ENCODE measurements at regions not wholly inside any gene's neighbourhood (a gene's known extent, or its start where the extent isn't known, plus 50 kb on each side); places are given as distances from the start of the nearest gene placed in this dataset.

DNA sequence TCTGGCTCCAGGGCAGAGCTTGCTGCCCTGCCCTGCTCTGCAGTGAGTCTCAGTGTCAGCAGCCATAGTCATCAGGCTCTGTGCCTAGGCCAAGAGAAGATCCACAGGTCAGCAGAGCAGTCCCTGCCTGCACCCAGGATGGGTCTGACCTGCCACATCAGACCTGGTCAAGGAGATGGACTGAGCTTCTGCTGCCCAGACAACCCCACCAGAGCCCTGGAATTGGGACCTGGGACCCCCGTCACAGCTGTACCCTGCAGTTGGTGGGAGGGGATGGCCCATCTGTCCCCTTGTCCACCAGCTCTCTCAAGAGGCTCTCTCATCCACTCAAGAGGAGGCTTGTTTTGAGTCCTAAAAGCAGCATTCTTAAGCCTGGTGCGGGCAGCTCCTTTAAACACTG, 142.6 kb downstream of the TFCP2L1 start:
- TF ChIP-seq, protein P1, sequence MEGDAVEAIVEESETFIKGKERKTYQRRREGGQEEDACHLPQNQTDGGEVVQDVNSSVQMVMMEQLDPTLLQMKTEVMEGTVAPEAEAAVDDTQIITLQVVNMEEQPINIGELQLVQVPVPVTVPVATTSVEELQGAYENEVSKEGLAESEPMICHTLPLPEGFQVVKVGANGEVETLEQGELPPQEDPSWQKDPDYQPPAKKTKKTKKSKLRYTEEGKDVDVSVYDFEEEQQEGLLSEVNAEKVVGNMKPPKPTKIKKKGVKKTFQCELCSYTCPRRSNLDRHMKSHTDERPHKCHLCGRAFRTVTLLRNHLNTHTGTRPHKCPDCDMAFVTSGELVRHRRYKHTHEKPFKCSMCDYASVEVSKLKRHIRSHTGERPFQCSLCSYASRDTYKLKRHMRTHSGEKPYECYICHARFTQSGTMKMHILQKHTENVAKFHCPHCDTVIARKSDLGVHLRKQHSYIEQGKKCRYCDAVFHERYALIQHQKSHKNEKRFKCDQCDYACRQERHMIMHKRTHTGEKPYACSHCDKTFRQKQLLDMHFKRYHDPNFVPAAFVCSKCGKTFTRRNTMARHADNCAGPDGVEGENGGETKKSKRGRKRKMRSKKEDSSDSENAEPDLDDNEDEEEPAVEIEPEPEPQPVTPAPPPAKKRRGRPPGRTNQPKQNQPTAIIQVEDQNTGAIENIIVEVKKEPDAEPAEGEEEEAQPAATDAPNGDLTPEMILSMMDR (IDR thresholded peaks at IDR 0.05; ENCODE audit: borderline replicate concordance): no peak
- peaks cover 13% of the 10 kb centered on the region for H3K4me1 ChIP-seq
- intact Hi-C loops (cut with micrococcal nuclease): no loop called here
- no peak overlapping the region for H3K4me3 ChIP-seq
- no peaks in the 10 kb centered on the region for H3K27me3 ChIP-seq (ENCODE audit: low read depth)
- no peaks in the 10 kb centered on the region for H3K36me3 ChIP-seq
- H3K27ac ChIP-seq (replicated peaks): no peak overlapping the region
- DNase-seq: no peak
- peaks cover 4% of the 10 kb centered on the region for H3K9me3 ChIP-seq (replicated peaks)

DNA sequence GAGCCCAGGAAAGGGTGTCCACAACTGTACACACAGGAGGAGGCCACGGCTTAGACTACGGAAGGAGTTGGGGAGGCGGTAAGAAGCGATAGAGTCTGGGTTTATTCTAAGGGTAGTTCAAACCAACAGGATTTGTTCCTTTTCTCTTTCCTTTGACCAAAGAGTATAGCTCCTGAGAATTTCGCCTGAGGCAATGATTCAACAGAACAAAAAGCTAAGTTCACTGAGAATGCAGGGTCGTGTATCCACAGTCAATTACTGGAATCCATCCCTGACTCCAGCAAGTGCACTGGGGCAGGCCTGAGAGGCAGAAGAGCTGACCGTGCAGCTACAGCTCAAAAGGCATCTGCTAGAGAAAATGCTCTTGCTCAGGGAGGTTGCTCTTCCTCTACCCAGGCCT, 140.9 kb downstream of the TFCP2L1 start:
- no peaks in the 10 kb centered on the region for H3K36me3 ChIP-seq
- H3K27me3 ChIP-seq (ENCODE audit: low read depth): no peaks in the 10 kb centered on the region
- H3K27ac ChIP-seq (replicated peaks): no peak overlapping the region
- H3K4me3 ChIP-seq: no peak overlapping the region
- H3K4me1 ChIP-seq: peaks cover 13% of the 10 kb centered on the region
- peaks cover 4% of the 10 kb centered on the region for H3K9me3 ChIP-seq (replicated peaks)
- TF ChIP-seq, protein P1 (IDR thresholded peaks at IDR 0.05; ENCODE audit: borderline replicate concordance): no peak
- no peak for DNase-seq
- intact Hi-C loops (cut with micrococcal nuclease): no loop called here

DNA sequence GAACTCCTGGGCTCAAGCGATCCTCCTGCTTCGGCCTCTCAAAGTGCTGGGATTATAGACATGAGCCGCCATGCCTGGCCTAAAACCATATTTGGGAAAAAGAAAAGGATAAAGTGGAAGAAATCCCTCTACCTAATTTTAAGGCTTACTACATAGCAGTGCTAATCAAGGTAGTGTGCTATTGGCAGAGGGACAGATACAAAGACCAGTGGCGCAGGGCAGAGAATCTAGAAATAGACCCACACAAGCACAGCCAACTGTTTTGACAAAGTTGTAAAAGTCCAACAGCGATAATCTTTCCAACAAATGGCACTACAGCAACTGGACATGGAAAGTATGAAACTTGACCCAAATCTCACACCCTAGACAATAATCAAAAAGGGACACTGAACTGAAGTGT, 138.4 kb downstream of the TFCP2L1 start:
- no peak overlapping the region for H3K4me3 ChIP-seq
- H3K4me1 ChIP-seq: peaks cover 24% of the 10 kb centered on the region
- intact Hi-C loops (cut with micrococcal nuclease): no loop called here
- no peaks in the 10 kb centered on the region for H3K9me3 ChIP-seq (replicated peaks)
- H3K27ac ChIP-seq (replicated peaks): peak overlapping the region; percentile 46
- TF ChIP-seq, protein P1 (IDR thresholded peaks at IDR 0.05; ENCODE audit: borderline replicate concordance): no peak
- no peaks in the 10 kb centered on the region for H3K36me3 ChIP-seq
- DNase-seq: no peak
- no peaks in the 10 kb centered on the region for H3K27me3 ChIP-seq (ENCODE audit: low read depth)

DNA sequence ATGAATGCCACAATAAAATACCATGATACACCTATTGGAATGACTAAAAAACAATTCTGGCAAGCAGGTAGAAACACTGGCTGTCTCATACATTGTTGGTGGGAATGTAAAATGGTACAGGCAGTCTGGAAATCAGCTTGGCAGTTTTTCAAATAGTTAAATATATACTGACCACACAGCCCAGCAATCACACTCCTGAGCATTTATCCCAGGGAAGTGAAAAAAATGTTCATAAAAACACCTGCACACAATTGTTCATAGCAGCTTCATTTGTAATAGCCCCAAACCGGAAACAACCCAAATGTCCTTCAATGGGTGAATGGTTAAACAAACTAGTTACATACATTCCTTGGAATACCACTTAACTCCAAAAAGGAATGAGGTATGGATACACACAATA, 137.2 kb downstream of the TFCP2L1 start:
- H3K4me3 ChIP-seq: no peak overlapping the region
- H3K36me3 ChIP-seq: no peaks in the 10 kb centered on the region
- intact Hi-C loops (cut with micrococcal nuclease): no loop called here
- H3K4me1 ChIP-seq: peaks cover 24% of the 10 kb centered on the region
- no peaks in the 10 kb centered on the region for H3K27me3 ChIP-seq (ENCODE audit: low read depth)
- DNase-seq: no peak
- H3K27ac ChIP-seq (replicated peaks): no peak overlapping the region
- H3K9me3 ChIP-seq (replicated peaks): no peaks in the 10 kb centered on the region
- TF ChIP-seq, protein P1 (IDR thresholded peaks at IDR 0.05; ENCODE audit: borderline replicate concordance): no peak

DNA sequence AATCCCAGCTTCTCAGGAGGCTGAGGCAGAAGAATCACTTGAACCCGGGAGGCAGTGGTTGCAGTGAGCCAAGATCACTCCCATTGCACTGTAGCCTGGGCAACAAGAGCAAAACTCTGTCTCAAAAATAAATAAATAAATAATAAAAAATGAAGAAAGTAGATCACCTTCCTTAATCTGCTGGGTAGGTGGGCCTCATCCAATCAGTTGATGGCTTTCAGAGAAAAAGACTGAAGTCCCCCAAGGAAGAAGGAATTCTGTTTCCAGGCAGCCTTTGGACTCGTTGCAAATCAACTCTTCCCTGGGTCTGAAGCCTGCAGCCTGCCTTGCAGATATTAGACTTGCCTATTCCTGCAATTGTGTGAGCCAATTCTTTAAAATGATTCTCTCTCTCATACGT, 136.5 kb downstream of the TFCP2L1 start:
- no peak for DNase-seq
- no peaks in the 10 kb centered on the region for H3K27me3 ChIP-seq (ENCODE audit: low read depth)
- TF ChIP-seq, protein P1 (IDR thresholded peaks at IDR 0.05; ENCODE audit: borderline replicate concordance): no peak
- no peaks in the 10 kb centered on the region for H3K9me3 ChIP-seq (replicated peaks)
- H3K4me1 ChIP-seq: peaks cover 24% of the 10 kb centered on the region
- no peak overlapping the region for H3K4me3 ChIP-seq
- intact Hi-C loops (cut with micrococcal nuclease): no loop called here
- H3K36me3 ChIP-seq: no peaks in the 10 kb centered on the region
- peak overlapping the region; percentile 61 for H3K27ac ChIP-seq (replicated peaks)

DNA sequence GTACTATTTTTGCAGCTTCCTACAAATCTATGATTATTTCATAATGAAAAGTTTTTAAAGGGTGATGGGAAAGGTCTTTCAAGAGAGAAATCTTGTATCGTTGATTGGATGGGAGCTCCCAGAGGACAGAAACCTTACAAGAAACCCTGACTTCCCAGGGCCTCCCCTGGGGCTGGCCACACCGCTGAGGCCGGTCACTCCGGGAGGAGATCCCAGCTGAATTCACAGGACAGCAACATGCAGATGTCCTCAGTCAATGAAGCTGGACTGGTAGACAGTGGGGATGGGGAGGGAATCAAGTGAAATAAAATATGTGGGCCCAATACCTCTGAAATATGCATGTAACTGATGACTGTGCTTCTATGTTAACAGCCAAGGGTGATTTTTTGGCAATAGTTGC, 135.6 kb downstream of the TFCP2L1 start:
- Histone ChIP-seq H3K4me3 (no peak overlapping the region), H3K9me3 (replicated peaks) (no peaks in the 10 kb centered on the region), H3K27ac (replicated peaks) (peak overlapping the region; percentile 40), H3K36me3 (no peaks in the 10 kb centered on the region), H3K27me3 (ENCODE audit: low read depth) (no peaks in the 10 kb centered on the region), H3K4me1 (peaks cover 24% of the 10 kb centered on the region)
- peak; percentile 45 for DNase-seq
- TF ChIP-seq, protein P1 (IDR thresholded peaks at IDR 0.05; ENCODE audit: borderline replicate concordance): no peak
- intact Hi-C loops (cut with micrococcal nuclease): no loop called here

Data from left ventricle myocardium inferior (tissue), 1 donor.